ENCODE measurements at regions not wholly inside any gene's neighbourhood (a gene's known extent, or its start where the extent isn't known, plus 50 kb on each side); places are given as distances from the start of the nearest gene placed in this dataset.

- TF ChIP-seq, protein P1, sequence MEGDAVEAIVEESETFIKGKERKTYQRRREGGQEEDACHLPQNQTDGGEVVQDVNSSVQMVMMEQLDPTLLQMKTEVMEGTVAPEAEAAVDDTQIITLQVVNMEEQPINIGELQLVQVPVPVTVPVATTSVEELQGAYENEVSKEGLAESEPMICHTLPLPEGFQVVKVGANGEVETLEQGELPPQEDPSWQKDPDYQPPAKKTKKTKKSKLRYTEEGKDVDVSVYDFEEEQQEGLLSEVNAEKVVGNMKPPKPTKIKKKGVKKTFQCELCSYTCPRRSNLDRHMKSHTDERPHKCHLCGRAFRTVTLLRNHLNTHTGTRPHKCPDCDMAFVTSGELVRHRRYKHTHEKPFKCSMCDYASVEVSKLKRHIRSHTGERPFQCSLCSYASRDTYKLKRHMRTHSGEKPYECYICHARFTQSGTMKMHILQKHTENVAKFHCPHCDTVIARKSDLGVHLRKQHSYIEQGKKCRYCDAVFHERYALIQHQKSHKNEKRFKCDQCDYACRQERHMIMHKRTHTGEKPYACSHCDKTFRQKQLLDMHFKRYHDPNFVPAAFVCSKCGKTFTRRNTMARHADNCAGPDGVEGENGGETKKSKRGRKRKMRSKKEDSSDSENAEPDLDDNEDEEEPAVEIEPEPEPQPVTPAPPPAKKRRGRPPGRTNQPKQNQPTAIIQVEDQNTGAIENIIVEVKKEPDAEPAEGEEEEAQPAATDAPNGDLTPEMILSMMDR (IDR thresholded peaks at IDR 0.05), result no peak
- no peak for TF ChIP-seq POLR2A (IDR thresholded peaks at IDR 0.05)
Observed at GRCh38 chr13:34256236-34256635, 438.3 kb downstream of the RFC3 start.

All from testis (tissue), 2 donors.